WERI-Rb-1 (cell line): ENCODE measurements at regions not wholly inside any gene's neighbourhood (a gene's known extent, or its start where the extent isn't known, plus 50 kb on each side); places are given as distances from the start of the nearest gene placed in this dataset.

Experiments
- DNase-seq: peaks from one replicate; pipeline ENCODE4 v3.0.0-alpha.2; 2020
- H3K27ac ChIP-seq: fragments of 250-450 bp; sonication (Bioruptor Pico); 2 replicates; pipeline ENCODE4 v1.5.1; 2020; ENCODE audit warnings: mild to moderate bottlenecking, moderate library complexity
- H3K27me3 ChIP-seq: fragments of 250-450 bp; sonication (Bioruptor Pico); 2 replicates; pipeline ENCODE4 v1.5.1; 2021; ENCODE audit warnings: mild to moderate bottlenecking, low read depth, moderate library complexity; ENCODE audit not compliant: insufficient read depth, severe bottlenecking
- H3K36me3 ChIP-seq: fragments of 250-450 bp; sonication (Bioruptor Pico); 2 replicates; pipeline ENCODE4 v1.5.1; 2020; ENCODE audit warnings: mild to moderate bottlenecking, moderate library complexity
- H3K4me3 ChIP-seq: 2 replicates; pipeline ENCODE4 v1.5.1; 2011; ENCODE audit warnings: low read depth, mild to moderate bottlenecking, control low read depth, low read length
- H3K9me3 ChIP-seq: fragments of 250-450 bp; sonication (Bioruptor Pico); 2 replicates; pipeline ENCODE4 v1.5.1; 2021; ENCODE audit warnings: mild to moderate bottlenecking, moderate library complexity; ENCODE audit not compliant: severe bottlenecking
- TF ChIP-seq, protein P1 (sequence below): IDR thresholded peaks from 2 replicates; pipeline ENCODE4 v1.5.1; 2011; ENCODE audit warnings: low read depth, mild to moderate bottlenecking, control low read depth, inconsistent platforms, low read length

DNA sequence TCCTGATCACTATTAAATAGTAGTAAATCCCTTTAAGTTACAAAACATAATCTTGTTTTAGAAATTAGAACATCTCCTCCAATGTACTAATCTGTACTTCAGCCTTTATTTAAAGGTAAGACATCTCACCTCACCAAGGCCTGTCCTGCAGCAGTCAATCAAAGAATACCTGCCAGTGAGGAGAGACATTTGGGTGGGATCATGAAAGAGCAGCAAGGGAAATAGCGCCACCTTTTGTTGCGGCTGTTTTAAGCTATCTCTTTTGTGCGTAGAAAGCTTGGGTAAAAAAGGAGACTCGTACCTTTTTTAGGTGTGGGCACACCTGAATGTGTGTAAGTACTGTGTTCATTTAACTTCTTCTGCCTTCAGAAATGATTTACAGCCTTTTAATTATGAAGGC, 117.8 kb upstream of the TMTC1 start:
- Histone ChIP-seq H3K27me3 (no peaks in the 10 kb centered on the region), H3K36me3 (no peaks in the 10 kb centered on the region), H3K9me3 (no peaks in the 10 kb centered on the region), H3K4me3 (no peak overlapping the region), H3K27ac (no peak overlapping the region)
- DNase-seq: no peak
- TF ChIP-seq, protein P1, sequence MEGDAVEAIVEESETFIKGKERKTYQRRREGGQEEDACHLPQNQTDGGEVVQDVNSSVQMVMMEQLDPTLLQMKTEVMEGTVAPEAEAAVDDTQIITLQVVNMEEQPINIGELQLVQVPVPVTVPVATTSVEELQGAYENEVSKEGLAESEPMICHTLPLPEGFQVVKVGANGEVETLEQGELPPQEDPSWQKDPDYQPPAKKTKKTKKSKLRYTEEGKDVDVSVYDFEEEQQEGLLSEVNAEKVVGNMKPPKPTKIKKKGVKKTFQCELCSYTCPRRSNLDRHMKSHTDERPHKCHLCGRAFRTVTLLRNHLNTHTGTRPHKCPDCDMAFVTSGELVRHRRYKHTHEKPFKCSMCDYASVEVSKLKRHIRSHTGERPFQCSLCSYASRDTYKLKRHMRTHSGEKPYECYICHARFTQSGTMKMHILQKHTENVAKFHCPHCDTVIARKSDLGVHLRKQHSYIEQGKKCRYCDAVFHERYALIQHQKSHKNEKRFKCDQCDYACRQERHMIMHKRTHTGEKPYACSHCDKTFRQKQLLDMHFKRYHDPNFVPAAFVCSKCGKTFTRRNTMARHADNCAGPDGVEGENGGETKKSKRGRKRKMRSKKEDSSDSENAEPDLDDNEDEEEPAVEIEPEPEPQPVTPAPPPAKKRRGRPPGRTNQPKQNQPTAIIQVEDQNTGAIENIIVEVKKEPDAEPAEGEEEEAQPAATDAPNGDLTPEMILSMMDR: peak; percentile 34; the same call in 1 of the 2 replicates

DNA sequence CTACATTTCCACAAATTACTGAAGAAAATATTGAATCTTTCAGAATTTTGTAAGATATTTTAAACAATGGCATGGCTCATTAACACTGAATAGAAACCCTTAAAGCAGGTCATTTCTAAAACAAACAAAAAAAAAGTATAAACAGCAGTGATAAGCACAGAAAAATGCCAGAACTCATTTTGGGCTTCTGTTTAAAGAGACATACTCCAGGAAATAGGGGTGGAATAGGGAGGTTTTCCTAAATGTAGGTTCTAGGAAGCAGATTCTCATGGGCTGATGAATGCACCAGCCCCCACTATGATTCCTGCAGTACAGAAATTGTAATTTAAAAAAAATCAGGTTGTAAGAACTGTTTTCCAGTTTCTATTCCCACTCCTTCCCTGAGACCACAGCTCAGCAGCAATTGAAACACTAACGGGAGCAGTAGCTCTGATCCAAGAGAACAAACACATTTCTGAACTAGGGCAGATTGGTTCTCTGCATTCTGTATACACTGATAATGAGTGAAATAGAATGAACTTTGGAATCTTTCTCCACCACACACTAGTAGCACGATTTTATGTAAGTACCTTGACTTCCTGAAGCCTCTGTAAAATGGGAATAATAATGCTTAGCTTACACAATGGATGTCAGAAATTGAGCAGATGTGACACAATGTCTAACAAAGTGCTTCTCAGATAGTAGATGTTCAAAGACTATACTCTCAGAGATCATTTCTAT, 115.6 kb upstream of the TMTC1 start:
- TF ChIP-seq, protein P1: no peak
- Histone ChIP-seq H3K36me3 (no peaks in the 10 kb centered on the region), H3K27me3 (no peaks in the 10 kb centered on the region), H3K9me3 (no peaks in the 10 kb centered on the region), H3K4me3 (no peak overlapping the region), H3K27ac (no peak overlapping the region)
- no peak for DNase-seq

DNA sequence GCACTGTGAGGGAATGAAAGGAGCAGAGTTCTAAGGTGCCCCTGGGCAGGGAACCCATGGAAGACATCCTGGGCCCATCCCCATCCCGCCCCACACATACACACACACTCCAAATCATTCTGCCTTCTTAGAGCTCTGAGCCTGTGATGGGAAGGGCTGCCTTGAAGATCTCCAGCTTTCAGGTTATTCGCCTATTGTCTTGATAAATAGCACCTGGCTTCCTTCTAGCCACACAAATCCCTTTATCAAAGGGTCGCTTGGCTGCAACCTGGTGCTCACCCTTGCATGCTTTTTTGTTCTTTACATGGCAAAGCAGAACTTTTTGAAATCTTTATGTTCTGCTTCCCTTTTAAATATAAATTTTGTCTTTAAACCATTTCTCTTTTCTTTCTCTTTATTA, 112.2 kb upstream of the TMTC1 start:
- no peak for DNase-seq
- Histone ChIP-seq H3K27me3 (no peaks in the 10 kb centered on the region), H3K9me3 (no peaks in the 10 kb centered on the region), H3K36me3 (no peaks in the 10 kb centered on the region), H3K4me3 (no peak overlapping the region), H3K27ac (no peak overlapping the region)
- TF ChIP-seq, protein P1: no peak

DNA sequence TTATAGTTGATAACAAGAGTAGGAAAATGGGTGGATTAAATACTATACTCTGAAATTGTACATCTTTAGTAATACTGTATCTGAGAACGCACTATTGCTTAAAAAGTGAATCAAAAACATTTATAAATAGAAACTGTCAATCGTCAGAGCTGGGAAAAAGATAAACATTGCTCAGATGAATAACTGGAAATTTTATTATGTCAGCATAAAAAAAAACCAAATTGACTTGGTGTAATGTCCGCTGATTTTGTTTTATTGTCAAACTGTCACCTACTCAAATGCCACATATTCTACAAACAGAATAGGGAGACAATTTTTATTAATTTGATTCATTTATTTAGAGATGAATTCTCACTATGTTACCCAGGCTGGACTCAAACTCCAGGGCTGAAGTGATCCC, 109.3 kb upstream of the TMTC1 start:
- Histone ChIP-seq H3K36me3 (no peaks in the 10 kb centered on the region), H3K4me3 (no peak overlapping the region), H3K27me3 (no peaks in the 10 kb centered on the region), H3K27ac (no peak overlapping the region), H3K9me3 (no peaks in the 10 kb centered on the region)
- DNase-seq: no peak
- TF ChIP-seq, protein P1: no peak

DNA sequence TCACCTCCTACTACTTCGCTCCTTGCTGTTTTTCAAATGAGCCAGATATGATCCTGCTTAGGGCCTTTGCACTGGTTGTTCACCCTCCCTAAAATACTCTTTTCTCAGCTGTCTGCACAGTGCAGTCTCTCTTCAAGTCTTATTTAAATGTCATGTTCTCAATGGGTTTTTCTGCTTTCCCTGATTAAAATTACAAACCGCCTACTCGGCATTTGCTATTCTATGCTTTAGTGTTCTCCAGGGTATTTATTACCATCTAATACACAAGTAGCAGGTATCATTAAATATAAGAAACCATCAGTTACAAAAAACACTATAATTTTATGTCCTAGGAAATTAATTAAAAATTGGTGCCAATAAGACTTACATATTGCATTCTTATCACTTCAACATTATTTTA, 108.0 kb upstream of the TMTC1 start:
- H3K27me3 ChIP-seq: no peaks in the 10 kb centered on the region
- DNase-seq: no peak
- TF ChIP-seq, protein P1: no peak
- no peak overlapping the region for H3K4me3 ChIP-seq
- no peaks in the 10 kb centered on the region for H3K9me3 ChIP-seq
- no peaks in the 10 kb centered on the region for H3K36me3 ChIP-seq
- H3K27ac ChIP-seq: no peak overlapping the region

DNA sequence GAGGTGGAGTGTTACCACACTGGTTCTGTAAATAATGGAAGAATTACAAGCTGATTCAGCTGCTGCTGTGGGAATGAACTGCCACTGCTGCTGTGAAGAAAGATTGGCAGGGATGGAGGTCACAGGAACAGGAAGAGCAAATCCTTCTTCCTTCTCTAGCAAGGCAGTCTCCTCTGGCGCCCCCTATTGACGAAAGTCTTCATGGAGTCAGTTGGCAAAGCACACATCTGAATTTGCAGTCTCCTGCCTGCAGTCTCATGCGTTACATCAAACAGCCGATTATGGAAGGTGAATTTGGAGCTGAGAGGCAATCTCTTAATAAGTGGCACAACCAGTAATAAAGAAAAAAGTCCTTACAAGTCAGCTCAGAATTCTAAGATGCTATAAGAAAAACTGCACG, 106.0 kb upstream of the TMTC1 start:
- Histone ChIP-seq H3K4me3 (no peak overlapping the region), H3K27me3 (no peaks in the 10 kb centered on the region), H3K27ac (no peak overlapping the region), H3K36me3 (no peaks in the 10 kb centered on the region), H3K9me3 (peaks cover 2% of the 10 kb centered on the region)
- TF ChIP-seq, protein P1: peak; percentile 85
- DNase-seq: peak; percentile 80
